Mesendoderm (in vitro differentiated cells): ENCODE measurements at regions not wholly inside any gene's neighbourhood (a gene's known extent, or its start where the extent isn't known, plus 50 kb on each side); places are given as distances from the start of the nearest gene placed in this dataset. TPM values are rescaled to one million over a fixed set of nuclear protein-coding genes. Genes with fewer than 3 reads are reported as not detected.
A peak's percentile ranks its signal among the peaks of the same experiment; 100 is the strongest.

Source experiments
- small RNA-seq: library from polyadenylated mRNA; stranded (forward); fragments of <200 nt; extraction: miRNeasy Mini kit (QIAGEN cat#:217004); gene quantifications from one replicate; pipeline ENCODE3, GENCODE V24; 2013; ENCODE audit not compliant: insufficient read depth

Small RNA genes in the stretch of these regions (small RNA-seq; reads per million reads assigned to genes)
- gene MIR30A (6,337 reads per million, percentile 100 among the genes with 10 or more reads in this experiment), gene MIR30C2 (44.2 reads per million, percentile 94 among the genes with 10 or more reads in this experiment), gene RNU4-66P (not detected)
